SK-N-SH treated with all-trans-retinoic acid at 6 μM for 48 hours (cell line): ENCODE measurements at regions not wholly inside any gene's neighbourhood (a gene's known extent, or its start where the extent isn't known, plus 50 kb on each side); places are given as distances from the start of the nearest gene placed in this dataset.

Experiments
- ARNTL ChIP-seq: fragments of 450-650 bp; formaldehyde crosslinking; IDR thresholded peaks from 2 replicates; pipeline ENCODE4 v1.5.0; 2020; ENCODE audit warnings: low read depth, mild to moderate bottlenecking, moderate library complexity, borderline replicate concordance
- ISL1 ChIP-seq: fragments of 250-450 bp; sonication (Bioruptor Pico); IDR thresholded peaks from 2 replicates; pipeline ENCODE4 v2.1.2; 2022; ENCODE audit warnings: mild to moderate bottlenecking, moderate library complexity
- OSR1 ChIP-seq: fragments of 250-450 bp; sonication (Bioruptor Pico); IDR thresholded peaks from 2 replicates; pipeline ENCODE4 v1.8.0; 2022; ENCODE audit warnings: moderate library complexity, mild to moderate bottlenecking, inconsistent platforms
- SNAI2 ChIP-seq: fragments of 250-450 bp; sonication (Bioruptor Pico); IDR thresholded peaks from 2 replicates; pipeline ENCODE4 v1.5.0; 2020; ENCODE audit warnings: mild to moderate bottlenecking, moderate library complexity

DNA sequence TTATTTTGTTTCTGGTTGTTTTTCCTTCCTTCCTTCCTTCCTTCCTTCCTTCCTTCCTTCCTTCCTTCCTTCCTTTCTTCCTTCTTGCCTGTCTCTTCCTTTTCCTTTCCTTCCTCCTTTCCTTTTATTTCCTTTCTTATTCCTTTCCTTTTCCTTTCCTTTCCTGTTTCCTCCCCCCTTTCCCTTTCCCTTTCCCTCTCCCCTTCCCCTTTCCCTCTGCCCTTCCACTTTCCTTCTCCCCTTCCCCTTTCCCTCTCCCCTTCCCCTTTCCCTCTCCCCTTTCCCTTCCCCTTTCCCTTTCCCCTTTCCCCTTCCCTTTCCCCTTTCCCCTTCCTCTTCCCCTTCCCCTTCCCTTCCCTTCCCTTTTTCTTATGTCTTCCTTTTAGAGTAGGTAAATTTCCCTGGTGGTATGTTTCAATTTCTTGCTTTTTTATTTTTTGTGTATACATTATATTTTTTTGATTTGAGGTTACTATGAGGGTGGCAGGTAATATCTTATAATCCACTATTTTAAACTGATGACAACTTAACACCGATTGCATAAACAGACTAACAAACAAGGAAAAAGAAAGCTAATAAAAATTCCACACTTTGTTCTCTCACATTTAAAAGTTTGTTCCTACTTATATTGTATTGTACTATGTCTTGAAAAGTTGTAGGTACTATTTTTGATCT, 311.0 kb upstream of the FSHR start:
- TF ChIP-seq SNAI2 (no peak), ARNTL (CRISPR knock-in tag) (no peak), ISL1 (CRISPR knock-in tag) (no peak), OSR1 (CRISPR knock-in tag) (no peak)
